ENCODE measurements at regions not wholly inside any gene's neighbourhood (a gene's known extent, or its start where the extent isn't known, plus 50 kb on each side); places are given as distances from the start of the nearest gene placed in this dataset.

DNA sequence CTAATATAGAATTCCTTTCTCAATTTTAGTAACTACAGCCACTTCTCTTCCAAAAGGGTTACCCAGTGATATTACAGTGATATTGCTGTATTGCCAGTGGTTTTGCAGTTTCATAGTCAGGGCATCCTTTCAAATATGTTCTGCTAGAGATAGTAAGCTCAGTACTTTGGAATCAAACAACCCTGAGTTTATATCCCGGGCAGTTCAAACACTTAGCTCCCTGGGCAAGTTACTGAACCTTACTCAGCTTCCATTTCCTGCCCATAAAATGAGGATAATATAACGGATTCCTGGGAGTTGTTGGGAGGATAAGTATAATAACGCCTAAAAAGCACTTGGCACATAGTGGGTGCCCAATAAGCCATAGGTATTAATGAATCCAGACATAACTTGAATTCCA is 212.6 kb upstream of the PARD3B start:
- H2AFZ ChIP-seq (ENCODE audit: low read length): no peak overlapping the region
- no peaks in the 10 kb centered on the region for H3K9me3 ChIP-seq (ENCODE audit: insufficient read depth, low read depth, low read length)
- H4K20me1 ChIP-seq (ENCODE audit: insufficient read depth, low read length, poor library complexity, severe bottlenecking): no peaks in the 10 kb centered on the region
- H3K4me2 ChIP-seq (ENCODE audit: low read depth, low read length, poor library complexity, severe bottlenecking): no peak overlapping the region
- no peaks in the 10 kb centered on the region for H3K79me2 ChIP-seq (ENCODE audit: insufficient read depth, low read length)
- H3K9me2 ChIP-seq (replicated peaks; ENCODE audit: low read depth, low read length): no peaks in the 10 kb centered on the region
- H3K4me1 ChIP-seq (ENCODE audit: insufficient read depth, low read length, poor library complexity, severe bottlenecking): no peaks in the 10 kb centered on the region
- no peaks in the 10 kb centered on the region for H3K36me3 ChIP-seq (ENCODE audit: insufficient read depth, low read length)
- no peaks in the 10 kb centered on the region for H3F3A ChIP-seq (ENCODE audit: low read depth)
- no peaks in the 10 kb centered on the region for H3K27me3 ChIP-seq (ENCODE audit: insufficient read depth, low read length, poor library complexity, severe bottlenecking)
- TF ChIP-seq EZH2phosphoT487 (IDR thresholded peaks at IDR 0.05; ENCODE audit: borderline replicate concordance): no peak
- TF ChIP-seq, protein P1, sequence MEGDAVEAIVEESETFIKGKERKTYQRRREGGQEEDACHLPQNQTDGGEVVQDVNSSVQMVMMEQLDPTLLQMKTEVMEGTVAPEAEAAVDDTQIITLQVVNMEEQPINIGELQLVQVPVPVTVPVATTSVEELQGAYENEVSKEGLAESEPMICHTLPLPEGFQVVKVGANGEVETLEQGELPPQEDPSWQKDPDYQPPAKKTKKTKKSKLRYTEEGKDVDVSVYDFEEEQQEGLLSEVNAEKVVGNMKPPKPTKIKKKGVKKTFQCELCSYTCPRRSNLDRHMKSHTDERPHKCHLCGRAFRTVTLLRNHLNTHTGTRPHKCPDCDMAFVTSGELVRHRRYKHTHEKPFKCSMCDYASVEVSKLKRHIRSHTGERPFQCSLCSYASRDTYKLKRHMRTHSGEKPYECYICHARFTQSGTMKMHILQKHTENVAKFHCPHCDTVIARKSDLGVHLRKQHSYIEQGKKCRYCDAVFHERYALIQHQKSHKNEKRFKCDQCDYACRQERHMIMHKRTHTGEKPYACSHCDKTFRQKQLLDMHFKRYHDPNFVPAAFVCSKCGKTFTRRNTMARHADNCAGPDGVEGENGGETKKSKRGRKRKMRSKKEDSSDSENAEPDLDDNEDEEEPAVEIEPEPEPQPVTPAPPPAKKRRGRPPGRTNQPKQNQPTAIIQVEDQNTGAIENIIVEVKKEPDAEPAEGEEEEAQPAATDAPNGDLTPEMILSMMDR (conservative IDR thresholded peaks at IDR 0.05; ENCODE audit: low read length): no peak
- H3K9ac ChIP-seq (ENCODE audit: low read depth, low read length, poor library complexity, severe bottlenecking): no peak overlapping the region
- no peak overlapping the region for H3K4me3 ChIP-seq (ENCODE audit: low read length, poor library complexity, severe bottlenecking)

DNA sequence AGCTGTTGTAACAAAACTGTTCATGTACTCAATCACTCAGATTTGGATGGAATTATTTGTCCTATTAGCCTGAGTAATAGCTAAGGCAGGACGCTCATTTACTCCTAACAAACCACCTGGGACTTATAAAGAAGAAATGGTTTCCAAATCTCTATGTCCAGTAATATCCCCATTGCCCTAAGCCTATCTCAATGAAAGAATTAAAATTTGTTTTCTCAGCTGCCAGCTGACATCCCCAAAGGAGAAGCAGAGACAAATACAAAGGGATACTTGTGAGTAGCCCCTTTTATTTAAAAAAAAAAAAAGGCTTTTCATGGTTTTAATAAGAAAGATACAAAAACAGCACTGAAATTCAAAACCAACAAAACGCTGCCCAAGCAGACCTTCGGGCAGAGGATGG is 211.4 kb upstream of the PARD3B start:
- Histone ChIP-seq H3K4me2 (ENCODE audit: low read depth, low read length, poor library complexity, severe bottlenecking) (no peak overlapping the region), H3K4me1 (ENCODE audit: insufficient read depth, low read length, poor library complexity, severe bottlenecking) (no peaks in the 10 kb centered on the region), H3K9ac (ENCODE audit: low read depth, low read length, poor library complexity, severe bottlenecking) (no peak overlapping the region), H3K36me3 (ENCODE audit: insufficient read depth, low read length) (no peaks in the 10 kb centered on the region), H2AFZ (ENCODE audit: low read length) (no peak overlapping the region), H3K4me3 (ENCODE audit: low read length, poor library complexity, severe bottlenecking) (no peak overlapping the region), H3F3A (ENCODE audit: low read depth) (no peaks in the 10 kb centered on the region), H3K79me2 (ENCODE audit: insufficient read depth, low read length) (no peaks in the 10 kb centered on the region), H4K20me1 (ENCODE audit: insufficient read depth, low read length, poor library complexity, severe bottlenecking) (no peaks in the 10 kb centered on the region), H3K9me2 (replicated peaks; ENCODE audit: low read depth, low read length) (no peaks in the 10 kb centered on the region), H3K27me3 (ENCODE audit: insufficient read depth, low read length, poor library complexity, severe bottlenecking) (no peaks in the 10 kb centered on the region), H3K9me3 (ENCODE audit: insufficient read depth, low read depth, low read length) (no peaks in the 10 kb centered on the region)
- no peak for TF ChIP-seq EZH2phosphoT487 (IDR thresholded peaks at IDR 0.05; ENCODE audit: borderline replicate concordance)
- TF ChIP-seq, protein P1 (conservative IDR thresholded peaks at IDR 0.05; ENCODE audit: low read length): no peak

DNA sequence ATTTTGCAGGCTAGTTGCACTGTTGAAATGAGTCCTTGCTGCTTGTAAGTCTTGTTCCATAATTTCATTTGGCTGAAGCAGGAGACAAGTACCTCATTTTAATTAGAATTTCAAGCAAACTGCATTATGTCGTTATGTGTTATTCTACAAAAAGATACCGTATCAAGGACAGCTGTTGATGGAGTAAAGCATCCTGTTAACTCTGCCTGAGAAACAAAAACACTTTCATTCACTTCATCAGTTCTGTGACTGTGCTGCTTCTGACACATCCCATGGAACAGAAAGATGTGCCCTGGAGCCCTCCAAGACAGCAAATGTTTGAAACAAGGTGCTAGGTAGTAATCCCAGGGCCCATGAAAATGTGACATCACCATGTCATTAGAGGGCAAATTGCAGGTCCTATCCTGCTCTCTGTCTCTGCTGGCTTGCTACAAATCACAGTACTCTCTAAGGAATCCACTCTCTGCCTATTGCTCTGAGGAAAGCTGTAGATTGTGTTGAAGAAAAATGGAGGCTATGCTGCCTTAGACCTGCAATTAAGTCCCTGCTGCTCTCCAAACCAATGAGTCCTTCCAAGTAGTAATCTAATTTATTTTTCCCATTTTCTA is 209.7 kb upstream of the PARD3B start:
- Histone ChIP-seq H3K4me2 (ENCODE audit: low read depth, low read length, poor library complexity, severe bottlenecking) (no peak overlapping the region), H3K27me3 (ENCODE audit: insufficient read depth, low read length, poor library complexity, severe bottlenecking) (no peaks in the 10 kb centered on the region), H3K9ac (ENCODE audit: low read depth, low read length, poor library complexity, severe bottlenecking) (no peak overlapping the region), H4K20me1 (ENCODE audit: insufficient read depth, low read length, poor library complexity, severe bottlenecking) (no peaks in the 10 kb centered on the region), H3K9me3 (ENCODE audit: insufficient read depth, low read depth, low read length) (no peaks in the 10 kb centered on the region), H3K9me2 (replicated peaks; ENCODE audit: low read depth, low read length) (no peaks in the 10 kb centered on the region), H2AFZ (ENCODE audit: low read length) (no peak overlapping the region), H3K36me3 (ENCODE audit: insufficient read depth, low read length) (no peaks in the 10 kb centered on the region), H3K79me2 (ENCODE audit: insufficient read depth, low read length) (no peaks in the 10 kb centered on the region), H3F3A (ENCODE audit: low read depth) (no peaks in the 10 kb centered on the region), H3K4me1 (ENCODE audit: insufficient read depth, low read length, poor library complexity, severe bottlenecking) (no peaks in the 10 kb centered on the region), H3K4me3 (ENCODE audit: low read length, poor library complexity, severe bottlenecking) (no peak overlapping the region)
- TF ChIP-seq EZH2phosphoT487 (IDR thresholded peaks at IDR 0.05; ENCODE audit: borderline replicate concordance): no peak
- TF ChIP-seq, protein P1 (conservative IDR thresholded peaks at IDR 0.05; ENCODE audit: low read length): no peak
